ENCODE measurements at regions not wholly inside any gene's neighbourhood (a gene's known extent, or its start where the extent isn't known, plus 50 kb on each side); places are given as distances from the start of the nearest gene placed in this dataset.

DNA sequence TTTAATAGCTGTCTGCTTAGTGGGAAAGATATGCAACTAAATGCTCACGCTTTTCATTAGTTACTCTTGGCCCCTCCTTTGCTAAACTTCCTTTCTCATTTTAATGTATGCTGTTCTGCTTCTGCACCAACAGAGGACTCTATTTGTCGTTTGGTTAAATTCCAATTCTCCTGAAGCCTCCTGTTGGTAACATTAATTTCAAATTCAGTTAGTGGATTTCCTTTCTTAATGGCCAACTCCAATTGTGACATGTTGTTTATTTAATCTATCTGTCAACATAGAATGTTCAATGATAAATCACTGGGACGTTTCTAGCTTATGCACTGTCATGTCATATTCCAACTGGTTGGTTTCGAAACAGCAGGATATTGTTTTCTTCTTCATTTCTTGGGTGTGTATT is 467.4 kb upstream of the BCHE start:
- no peak for DNase-seq (ENCODE audit: extremely low read depth, low read depth)
- TF ChIP-seq, protein P1, sequence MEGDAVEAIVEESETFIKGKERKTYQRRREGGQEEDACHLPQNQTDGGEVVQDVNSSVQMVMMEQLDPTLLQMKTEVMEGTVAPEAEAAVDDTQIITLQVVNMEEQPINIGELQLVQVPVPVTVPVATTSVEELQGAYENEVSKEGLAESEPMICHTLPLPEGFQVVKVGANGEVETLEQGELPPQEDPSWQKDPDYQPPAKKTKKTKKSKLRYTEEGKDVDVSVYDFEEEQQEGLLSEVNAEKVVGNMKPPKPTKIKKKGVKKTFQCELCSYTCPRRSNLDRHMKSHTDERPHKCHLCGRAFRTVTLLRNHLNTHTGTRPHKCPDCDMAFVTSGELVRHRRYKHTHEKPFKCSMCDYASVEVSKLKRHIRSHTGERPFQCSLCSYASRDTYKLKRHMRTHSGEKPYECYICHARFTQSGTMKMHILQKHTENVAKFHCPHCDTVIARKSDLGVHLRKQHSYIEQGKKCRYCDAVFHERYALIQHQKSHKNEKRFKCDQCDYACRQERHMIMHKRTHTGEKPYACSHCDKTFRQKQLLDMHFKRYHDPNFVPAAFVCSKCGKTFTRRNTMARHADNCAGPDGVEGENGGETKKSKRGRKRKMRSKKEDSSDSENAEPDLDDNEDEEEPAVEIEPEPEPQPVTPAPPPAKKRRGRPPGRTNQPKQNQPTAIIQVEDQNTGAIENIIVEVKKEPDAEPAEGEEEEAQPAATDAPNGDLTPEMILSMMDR (IDR thresholded peaks at IDR 0.05; ENCODE audit: low read depth, low read length) = no peak

DNA sequence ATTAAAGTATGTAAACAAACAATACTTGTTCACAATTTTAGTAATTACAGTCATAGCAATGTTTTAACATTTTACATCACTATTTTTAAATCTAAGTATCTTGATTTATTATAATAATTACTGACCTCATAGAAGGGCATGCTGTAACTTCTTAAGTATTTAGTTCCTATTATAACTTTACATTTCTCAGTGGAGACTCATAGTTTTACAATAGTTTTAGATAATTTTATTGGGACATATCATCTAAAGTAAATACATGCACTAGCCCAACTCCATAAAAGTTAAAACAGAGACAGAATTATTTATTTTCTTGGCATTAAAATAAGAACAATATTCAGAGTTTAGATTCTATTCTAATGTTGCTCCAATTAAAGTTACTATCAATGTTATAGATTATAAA is 466.5 kb upstream of the BCHE start:
- TF ChIP-seq, protein P1 (IDR thresholded peaks at IDR 0.05; ENCODE audit: low read depth, low read length) = no peak
- DNase-seq (ENCODE audit: extremely low read depth, low read depth) = no peak

DNA sequence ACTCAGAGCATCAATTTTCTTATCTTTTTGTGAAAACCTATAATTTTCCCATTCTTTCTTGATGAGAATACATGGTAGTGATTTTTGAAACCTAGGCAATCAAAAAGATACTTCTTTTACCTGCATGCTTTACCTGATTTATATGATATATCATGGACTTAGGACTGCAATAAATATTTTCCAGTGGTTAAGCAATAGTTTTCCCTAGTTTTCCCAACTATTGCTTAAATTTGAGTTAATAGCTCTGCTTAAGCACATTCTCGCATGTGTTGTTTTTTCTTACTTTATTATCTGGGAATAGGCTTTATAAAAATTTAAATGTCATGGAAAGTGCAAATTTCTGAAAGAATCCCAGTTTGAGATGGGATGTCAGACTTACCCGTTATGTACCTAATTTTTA is 465.1 kb upstream of the BCHE start:
- TF ChIP-seq, protein P1 (IDR thresholded peaks at IDR 0.05; ENCODE audit: low read depth, low read length) = no peak
- DNase-seq (ENCODE audit: extremely low read depth, low read depth) = no peak

DNA sequence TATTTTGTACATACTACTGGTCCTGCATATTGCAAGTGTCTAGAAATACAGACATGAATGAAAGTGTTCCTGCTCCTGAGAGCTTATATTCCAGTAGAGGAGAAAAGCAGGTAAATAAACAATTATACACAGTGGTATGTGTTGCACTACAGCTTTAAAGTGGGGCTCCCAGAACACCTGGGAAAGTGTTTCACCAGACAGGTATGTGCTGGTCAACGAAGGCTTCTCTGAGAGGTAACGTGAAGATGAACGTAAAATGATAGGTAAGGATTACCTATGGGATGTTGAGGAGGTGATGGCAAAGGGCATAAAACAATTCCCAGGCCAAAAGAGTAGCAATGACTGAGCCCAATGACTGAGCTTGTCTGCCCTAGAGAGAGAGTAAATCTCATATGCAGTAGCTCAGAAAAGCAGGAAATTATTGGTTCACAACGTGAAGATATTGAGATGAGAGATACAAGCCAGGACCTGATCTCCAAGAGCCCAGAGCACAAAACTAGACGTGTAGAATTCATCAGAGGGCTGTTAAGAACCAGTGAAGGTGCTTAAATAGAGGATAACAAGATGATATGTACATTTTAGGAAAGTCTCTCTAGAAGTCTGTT is 459.1 kb upstream of the BCHE start:
- no peak for DNase-seq (ENCODE audit: extremely low read depth, low read depth)
- TF ChIP-seq, protein P1 (IDR thresholded peaks at IDR 0.05; ENCODE audit: low read depth, low read length) = no peak

DNA sequence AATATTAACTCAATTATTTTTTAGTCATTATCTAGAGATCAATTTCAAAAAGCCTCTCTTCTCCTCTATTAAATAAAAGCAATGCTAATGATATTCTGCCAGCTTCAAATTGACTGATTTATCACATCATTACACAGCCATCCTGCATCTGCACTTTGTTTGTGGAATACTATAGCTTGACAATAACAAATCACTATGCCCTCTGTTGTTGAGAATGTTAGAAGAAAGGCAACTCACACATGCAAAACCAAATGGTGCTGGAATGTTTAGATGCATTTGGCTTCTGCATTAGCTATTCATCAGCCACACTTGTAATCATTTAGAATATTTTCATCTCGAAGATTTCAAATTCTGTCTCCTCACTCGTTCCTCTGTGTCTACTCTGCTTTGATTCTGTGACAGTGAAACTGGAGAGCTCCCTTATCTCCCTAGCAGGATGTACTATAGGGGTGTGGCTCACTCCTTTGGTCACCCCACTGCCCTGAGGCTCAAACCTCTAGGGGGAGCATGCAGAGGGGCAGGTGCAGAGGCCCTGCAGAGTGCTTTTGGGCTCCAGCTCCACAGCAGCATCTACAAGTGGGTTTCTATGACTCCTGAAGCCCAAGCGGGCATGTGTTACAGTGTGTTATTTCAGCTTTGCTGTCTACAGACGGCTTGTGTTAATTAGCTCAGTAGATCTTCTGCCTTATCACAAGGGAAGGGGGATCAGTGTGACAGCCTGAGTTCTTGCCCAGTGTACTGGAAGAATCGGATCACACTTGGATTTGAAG is 454.1 kb upstream of the BCHE start:
- TF ChIP-seq, protein P1 (IDR thresholded peaks at IDR 0.05; ENCODE audit: low read depth, low read length) = no peak
- no peak for DNase-seq (ENCODE audit: extremely low read depth, low read depth)

DNA sequence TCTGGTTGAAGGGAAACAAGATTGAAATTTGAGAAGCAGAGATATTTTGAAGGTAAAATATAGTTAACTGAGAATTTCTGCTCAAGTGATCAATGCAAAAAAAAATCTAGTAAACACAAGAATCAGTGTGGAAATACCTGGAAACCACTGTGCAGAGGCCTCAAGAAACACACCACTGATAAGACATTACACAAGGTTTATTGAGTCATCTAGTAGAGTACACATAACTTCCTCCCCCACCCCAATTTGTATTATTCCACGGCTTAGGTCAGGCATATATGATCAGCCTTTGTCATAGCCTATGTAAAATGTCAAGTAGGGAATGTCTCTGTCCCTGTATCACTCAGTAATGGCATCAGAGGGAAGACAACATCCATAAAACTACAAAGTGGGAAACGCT is 447.8 kb upstream of the BCHE start:
- no peak for DNase-seq (ENCODE audit: extremely low read depth, low read depth)
- TF ChIP-seq, protein P1 (IDR thresholded peaks at IDR 0.05; ENCODE audit: low read depth, low read length) = no peak

DNA sequence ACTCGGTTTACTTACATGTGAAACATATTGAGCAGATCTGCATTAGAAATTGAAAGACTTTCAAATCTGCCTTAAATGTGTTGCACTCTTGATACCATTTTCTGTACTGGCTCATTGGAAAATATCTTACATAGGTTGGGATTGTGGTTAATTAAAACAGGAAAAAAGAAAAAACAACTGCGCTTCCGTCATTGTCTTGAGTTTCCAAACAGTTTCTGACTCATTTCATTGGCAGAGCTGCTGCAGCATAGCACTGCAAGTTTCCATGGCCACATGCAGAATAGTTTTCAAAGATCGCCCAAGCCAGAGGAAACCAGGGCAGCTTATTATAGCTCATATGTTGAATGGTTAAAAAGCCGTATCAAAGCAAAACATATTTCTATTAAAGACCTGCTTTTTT is 446.6 kb upstream of the BCHE start:
- TF ChIP-seq, protein P1 (IDR thresholded peaks at IDR 0.05; ENCODE audit: low read depth, low read length) = no peak
- DNase-seq (ENCODE audit: extremely low read depth, low read depth) = no peak
